ENCODE measurements at regions not wholly inside any gene's neighbourhood (a gene's known extent, or its start where the extent isn't known, plus 50 kb on each side); places are given as distances from the start of the nearest gene placed in this dataset.
"Not testable (repeated sequence)": the region's sequence is repeated elsewhere in the genome, so short reads cannot be mapped to it uniquely, and the experiment has no call there.

- DNase-seq: not testable (repeated sequence)
Observed at GRCh38 chr2:7878266-7878665, 803.6 kb upstream of the ID2 start.

GRCh38 chr2:7878786-7879482 lies 802.9 kb upstream of the ID2 start:
- no peak for DNase-seq

- no peak for DNase-seq
Observed at GRCh38 chr2:7879483-7879835, 802.4 kb upstream of the ID2 start.

- DNase-seq: no peak
Observed at GRCh38 chr2:7880126-7880525, 801.7 kb upstream of the ID2 start.

- no peak for DNase-seq
Observed at GRCh38 chr2:7880566-7880965, 801.3 kb upstream of the ID2 start.

GRCh38 chr2:7881063-7881462 lies 800.8 kb upstream of the ID2 start:
- no peak for DNase-seq

GRCh38 chr2:7881466-7881865 lies 800.4 kb upstream of the ID2 start:
- DNase-seq: no peak

- DNase-seq: no peak
Observed at GRCh38 chr2:7882296-7882695, 799.6 kb upstream of the ID2 start.

GRCh38 chr2:7884338-7884737 lies 797.5 kb upstream of the ID2 start:
- no peak for DNase-seq

GRCh38 chr2:7886666-7887065 lies 795.2 kb upstream of the ID2 start:
- DNase-seq: no peak

- DNase-seq: no peak
Observed at GRCh38 chr2:7887441-7887840, 794.4 kb upstream of the ID2 start.

- DNase-seq: no peak
Observed at GRCh38 chr2:7888876-7889275, 793.0 kb upstream of the ID2 start.

GRCh38 chr2:7891312-7891711 lies 790.5 kb upstream of the ID2 start:
- no peak for DNase-seq

- no peak for DNase-seq
Observed at GRCh38 chr2:7895289-7895688, 786.6 kb upstream of the ID2 start.

- DNase-seq: no peak
Observed at GRCh38 chr2:7896940-7897487, 784.8 kb upstream of the ID2 start.

- no peak for DNase-seq
Observed at GRCh38 chr2:7899241-7899640, 782.6 kb upstream of the ID2 start.

GRCh38 chr2:7899923-7900322 lies 781.9 kb upstream of the ID2 start:
- DNase-seq: no peak

GRCh38 chr2:7900593-7900992 lies 781.3 kb upstream of the ID2 start:
- no peak for DNase-seq

- no peak for DNase-seq
Observed at GRCh38 chr2:7902251-7902765, 779.5 kb upstream of the ID2 start.

GRCh38 chr2:7904319-7904718 lies 777.5 kb upstream of the ID2 start:
- no peak for DNase-seq

- DNase-seq: no peak
Observed at GRCh38 chr2:7905756-7906155, 776.1 kb upstream of the ID2 start.

GRCh38 chr2:7906431-7906830 lies 775.4 kb upstream of the ID2 start:
- DNase-seq: no peak

- no peak for DNase-seq
Observed at GRCh38 chr2:7907041-7907440, 774.8 kb upstream of the ID2 start.

GRCh38 chr2:7910752-7911151 lies 771.1 kb upstream of the ID2 start:
- DNase-seq: no peak

- DNase-seq: no peak
Observed at GRCh38 chr2:7911196-7911595, 770.7 kb upstream of the ID2 start.
